CMK (cell line): ENCODE measurements at regions not wholly inside any gene's neighbourhood (a gene's known extent, or its start where the extent isn't known, plus 50 kb on each side); places are given as distances from the start of the nearest gene placed in this dataset.
A peak's percentile ranks its signal among the peaks of the same experiment; 100 is the strongest.
"Not testable (repeated sequence)": the region's sequence is repeated elsewhere in the genome, so short reads cannot be mapped to it uniquely, and the experiment has no call there.

Source experiments
- DNase-seq: peaks from one replicate; pipeline ENCODE4 v3.0.0-alpha.2; 2010; ENCODE audit warnings: low read depth

GRCh38 chr2:145787597-145788361 lies 1267.9 kb upstream of the ZEB2 start:
- not testable (repeated sequence) for DNase-seq

- not testable (repeated sequence) for DNase-seq
Observed at GRCh38 chr2:145782607-145783006, 1262.7 kb upstream of the ZEB2 start.

- no peak for DNase-seq
Observed at GRCh38 chr2:145777914-145778313, 1258.0 kb upstream of the ZEB2 start.

- no peak for DNase-seq
Observed at GRCh38 chr2:145777297-145777696, 1257.4 kb upstream of the ZEB2 start.

- DNase-seq: no peak
Observed at GRCh38 chr2:145775591-145775990, 1255.7 kb upstream of the ZEB2 start.

GRCh38 chr2:145771525-145771924 lies 1251.6 kb upstream of the ZEB2 start:
- DNase-seq: no peak

- DNase-seq: no peak
Observed at GRCh38 chr2:145769011-145769716, 1249.2 kb upstream of the ZEB2 start.

- DNase-seq: no peak
Observed at GRCh38 chr2:145765874-145766273, 1246.0 kb upstream of the ZEB2 start.

- DNase-seq: no peak
Observed at GRCh38 chr2:145764631-145765030, 1244.7 kb upstream of the ZEB2 start.

GRCh38 chr2:145760781-145761649 lies 1241.1 kb upstream of the ZEB2 start:
- no peak for DNase-seq

GRCh38 chr2:145759228-145759915 lies 1239.5 kb upstream of the ZEB2 start:
- DNase-seq: no peak

- DNase-seq: no peak
Observed at GRCh38 chr2:145757503-145758246, 1237.8 kb upstream of the ZEB2 start.

GRCh38 chr2:145755019-145755837 lies 1235.3 kb upstream of the ZEB2 start:
- no peak for DNase-seq

- DNase-seq: no peak
Observed at GRCh38 chr2:145753966-145754365, 1234.0 kb upstream of the ZEB2 start.

- DNase-seq: no peak
Observed at GRCh38 chr2:145753041-145753608, 1233.2 kb upstream of the ZEB2 start.

- peak; percentile 21 for DNase-seq
Observed at GRCh38 chr2:145752091-145752806, 1232.3 kb upstream of the ZEB2 start.

GRCh38 chr2:145751629-145752028 lies 1231.7 kb upstream of the ZEB2 start:
- no peak for DNase-seq

GRCh38 chr2:145751155-145751554 lies 1231.2 kb upstream of the ZEB2 start:
- DNase-seq: peak; percentile 22

GRCh38 chr2:145750612-145751011 lies 1230.7 kb upstream of the ZEB2 start:
- no peak for DNase-seq
